ENCODE measurements at regions not wholly inside any gene's neighbourhood (a gene's known extent, or its start where the extent isn't known, plus 50 kb on each side); places are given as distances from the start of the nearest gene placed in this dataset.

- TF ChIP-seq, protein P1, sequence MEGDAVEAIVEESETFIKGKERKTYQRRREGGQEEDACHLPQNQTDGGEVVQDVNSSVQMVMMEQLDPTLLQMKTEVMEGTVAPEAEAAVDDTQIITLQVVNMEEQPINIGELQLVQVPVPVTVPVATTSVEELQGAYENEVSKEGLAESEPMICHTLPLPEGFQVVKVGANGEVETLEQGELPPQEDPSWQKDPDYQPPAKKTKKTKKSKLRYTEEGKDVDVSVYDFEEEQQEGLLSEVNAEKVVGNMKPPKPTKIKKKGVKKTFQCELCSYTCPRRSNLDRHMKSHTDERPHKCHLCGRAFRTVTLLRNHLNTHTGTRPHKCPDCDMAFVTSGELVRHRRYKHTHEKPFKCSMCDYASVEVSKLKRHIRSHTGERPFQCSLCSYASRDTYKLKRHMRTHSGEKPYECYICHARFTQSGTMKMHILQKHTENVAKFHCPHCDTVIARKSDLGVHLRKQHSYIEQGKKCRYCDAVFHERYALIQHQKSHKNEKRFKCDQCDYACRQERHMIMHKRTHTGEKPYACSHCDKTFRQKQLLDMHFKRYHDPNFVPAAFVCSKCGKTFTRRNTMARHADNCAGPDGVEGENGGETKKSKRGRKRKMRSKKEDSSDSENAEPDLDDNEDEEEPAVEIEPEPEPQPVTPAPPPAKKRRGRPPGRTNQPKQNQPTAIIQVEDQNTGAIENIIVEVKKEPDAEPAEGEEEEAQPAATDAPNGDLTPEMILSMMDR (IDR thresholded peaks at IDR 0.05; ENCODE audit: low read depth, low read length, poor library complexity, severe bottlenecking): no peak
- TF ChIP-seq EZH2phosphoT487 (IDR thresholded peaks at IDR 0.05; ENCODE audit: borderline replicate concordance, low read length): no peak
Measured at GRCh38 chr1:193807208-193807607, 620.8 kb upstream of the B3GALT2 start.
